Prostate gland (tissue), 2 donors: ENCODE measurements at regions not wholly inside any gene's neighbourhood (a gene's known extent, or its start where the extent isn't known, plus 50 kb on each side); places are given as distances from the start of the nearest gene placed in this dataset.
"Not testable (repeated sequence)": the region's sequence is repeated elsewhere in the genome, so short reads cannot be mapped to it uniquely, and the experiment has no call there.

Experiments used
- POLR2A ChIP-seq: fragments of 450-650 bp; IDR thresholded peaks from one replicate; pipeline ENCODE4 v1.6.1; 2016; ENCODE audit warnings: antibody characterized with exemption, mild to moderate bottlenecking
- POLR2AphosphoS5 ChIP-seq: sonication (generic); formaldehyde crosslinking; IDR thresholded peaks from one replicate; pipeline ENCODE4 v1.6.1; 2017; ENCODE audit warnings: antibody characterized with exemption
- TF ChIP-seq, protein P1 (sequence below), 4 experiments: fragments of 200-600 bp in 2 of 4; fragments of 450-650 bp in 2 of 4; sonication (generic) in 2 of 4; IDR thresholded peaks; 1 replicate in 3 of 4; 2 replicates in 1 of 4; pipeline ENCODE4 v1.5.1; 2016 to 2019; ENCODE audit warnings: antibody characterized with exemption in 4 of 4, mild to moderate bottlenecking in 2 of 4, moderate library complexity in 2 of 4

DNA sequence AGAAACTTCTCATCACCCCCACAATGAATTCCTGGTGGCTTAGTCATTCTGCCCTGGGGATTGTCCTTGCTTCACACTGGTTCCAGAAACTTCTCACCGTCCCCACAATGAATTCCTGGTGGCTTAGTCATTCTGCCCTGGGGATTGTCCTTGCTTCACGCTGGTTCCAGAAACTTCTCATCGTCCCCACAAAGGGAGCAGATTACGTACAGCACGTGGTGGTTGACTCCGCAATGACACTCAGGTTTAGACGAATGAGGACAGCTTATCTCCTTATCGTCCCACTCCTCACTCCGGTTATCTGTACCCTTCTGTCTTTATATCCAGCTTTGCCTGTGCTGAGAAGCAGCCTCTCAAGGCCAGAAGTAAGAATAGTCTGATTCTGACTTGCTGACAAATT lies 273.4 kb downstream of the ASMT start:
- not testable (repeated sequence) for TF ChIP-seq POLR2A, POLR2AphosphoS5
- TF ChIP-seq, protein P1, sequence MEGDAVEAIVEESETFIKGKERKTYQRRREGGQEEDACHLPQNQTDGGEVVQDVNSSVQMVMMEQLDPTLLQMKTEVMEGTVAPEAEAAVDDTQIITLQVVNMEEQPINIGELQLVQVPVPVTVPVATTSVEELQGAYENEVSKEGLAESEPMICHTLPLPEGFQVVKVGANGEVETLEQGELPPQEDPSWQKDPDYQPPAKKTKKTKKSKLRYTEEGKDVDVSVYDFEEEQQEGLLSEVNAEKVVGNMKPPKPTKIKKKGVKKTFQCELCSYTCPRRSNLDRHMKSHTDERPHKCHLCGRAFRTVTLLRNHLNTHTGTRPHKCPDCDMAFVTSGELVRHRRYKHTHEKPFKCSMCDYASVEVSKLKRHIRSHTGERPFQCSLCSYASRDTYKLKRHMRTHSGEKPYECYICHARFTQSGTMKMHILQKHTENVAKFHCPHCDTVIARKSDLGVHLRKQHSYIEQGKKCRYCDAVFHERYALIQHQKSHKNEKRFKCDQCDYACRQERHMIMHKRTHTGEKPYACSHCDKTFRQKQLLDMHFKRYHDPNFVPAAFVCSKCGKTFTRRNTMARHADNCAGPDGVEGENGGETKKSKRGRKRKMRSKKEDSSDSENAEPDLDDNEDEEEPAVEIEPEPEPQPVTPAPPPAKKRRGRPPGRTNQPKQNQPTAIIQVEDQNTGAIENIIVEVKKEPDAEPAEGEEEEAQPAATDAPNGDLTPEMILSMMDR (IDR thresholded peaks at IDR 0.05): not testable (repeated sequence)
